OCI-LY1 (cell line): ENCODE measurements at regions not wholly inside any gene's neighbourhood (a gene's known extent, or its start where the extent isn't known, plus 50 kb on each side); places are given as distances from the start of the nearest gene placed in this dataset.

ENCODE experiments used
- EZH2 ChIP-seq: fragments of 200-600 bp; sonication (generic), shearing (Covaris generic); IDR thresholded peaks from 2 replicates; pipeline ENCODE4 v1.8.0; 2017; ENCODE audit warnings: borderline replicate concordance, mixed run types, mild to moderate bottlenecking, antibody characterized with exemption, low read length, moderate library complexity, mixed read lengths
- TF ChIP-seq, protein P1 (sequence below): fragments of 200-600 bp; sonication (generic), shearing (Covaris generic); IDR thresholded peaks from 2 replicates; pipeline ENCODE4 v1.5.1; 2017; ENCODE audit warnings: mild to moderate bottlenecking, antibody characterized with exemption, low read length, moderate library complexity, mixed read lengths

DNA sequence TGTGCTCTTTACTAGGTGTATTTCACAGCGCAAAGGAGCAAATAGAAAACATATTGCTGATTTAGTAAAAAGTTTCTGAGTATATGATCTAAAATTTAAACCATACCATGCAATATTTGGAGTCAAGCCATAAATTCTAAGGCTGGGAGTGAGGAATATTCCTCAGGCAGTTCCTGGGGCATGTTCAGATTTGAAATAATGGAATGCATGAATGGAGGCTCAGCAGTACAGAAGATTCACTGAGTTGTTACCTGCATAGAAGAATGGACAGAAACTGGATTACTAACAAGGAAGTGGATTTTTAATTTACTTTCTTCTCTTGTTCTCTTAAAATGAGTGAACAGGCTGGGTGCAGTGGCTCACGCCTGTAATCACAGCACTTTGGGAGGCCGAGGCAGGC, 441.0 kb upstream of the MAP2 start:
- TF ChIP-seq, protein P1, sequence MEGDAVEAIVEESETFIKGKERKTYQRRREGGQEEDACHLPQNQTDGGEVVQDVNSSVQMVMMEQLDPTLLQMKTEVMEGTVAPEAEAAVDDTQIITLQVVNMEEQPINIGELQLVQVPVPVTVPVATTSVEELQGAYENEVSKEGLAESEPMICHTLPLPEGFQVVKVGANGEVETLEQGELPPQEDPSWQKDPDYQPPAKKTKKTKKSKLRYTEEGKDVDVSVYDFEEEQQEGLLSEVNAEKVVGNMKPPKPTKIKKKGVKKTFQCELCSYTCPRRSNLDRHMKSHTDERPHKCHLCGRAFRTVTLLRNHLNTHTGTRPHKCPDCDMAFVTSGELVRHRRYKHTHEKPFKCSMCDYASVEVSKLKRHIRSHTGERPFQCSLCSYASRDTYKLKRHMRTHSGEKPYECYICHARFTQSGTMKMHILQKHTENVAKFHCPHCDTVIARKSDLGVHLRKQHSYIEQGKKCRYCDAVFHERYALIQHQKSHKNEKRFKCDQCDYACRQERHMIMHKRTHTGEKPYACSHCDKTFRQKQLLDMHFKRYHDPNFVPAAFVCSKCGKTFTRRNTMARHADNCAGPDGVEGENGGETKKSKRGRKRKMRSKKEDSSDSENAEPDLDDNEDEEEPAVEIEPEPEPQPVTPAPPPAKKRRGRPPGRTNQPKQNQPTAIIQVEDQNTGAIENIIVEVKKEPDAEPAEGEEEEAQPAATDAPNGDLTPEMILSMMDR: no peak
- no peak for TF ChIP-seq EZH2
